BLaER1 (cell line): ENCODE measurements at regions not wholly inside any gene's neighbourhood (a gene's known extent, or its start where the extent isn't known, plus 50 kb on each side); places are given as distances from the start of the nearest gene placed in this dataset.
A peak's percentile ranks its signal among the peaks of the same experiment; 100 is the strongest.

Experiments used
- H3K27ac ChIP-seq: shearing (Covaris generic); formaldehyde crosslinking; 2 replicates; pipeline ENCODE4 v1.8.1; 2022
- H3K27me3 ChIP-seq: shearing (Covaris generic); formaldehyde crosslinking; 2 replicates; pipeline ENCODE4 v1.8.1; 2022
- H3K36me3 ChIP-seq: shearing (Covaris generic); formaldehyde crosslinking; 2 replicates; pipeline ENCODE4 v1.8.1; 2022
- H3K4me1 ChIP-seq: shearing (Covaris generic); formaldehyde crosslinking; 2 replicates; pipeline ENCODE4 v1.8.1; 2022
- H3K4me2 ChIP-seq: shearing (Covaris generic); formaldehyde crosslinking; 2 replicates; pipeline ENCODE4 v1.8.1; 2022
- H3K4me3 ChIP-seq: shearing (Covaris generic); formaldehyde crosslinking; 2 replicates; pipeline ENCODE4 v1.8.1; 2022
- H3K9ac ChIP-seq: shearing (Covaris generic); formaldehyde crosslinking; 2 replicates; pipeline ENCODE4 v1.8.1; 2022
- H3K9me3 ChIP-seq: shearing (Covaris generic); formaldehyde crosslinking; 2 replicates; pipeline ENCODE4 v1.8.1; 2022
- H4K20me1 ChIP-seq: shearing (Covaris generic); formaldehyde crosslinking; 2 replicates; pipeline ENCODE4 v1.8.1; 2022
- Cebpa-rat ChIP-seq: shearing (Covaris generic); IDR thresholded peaks from 2 replicates; pipeline ENCODE4 v1.8.1; 2022

DNA sequence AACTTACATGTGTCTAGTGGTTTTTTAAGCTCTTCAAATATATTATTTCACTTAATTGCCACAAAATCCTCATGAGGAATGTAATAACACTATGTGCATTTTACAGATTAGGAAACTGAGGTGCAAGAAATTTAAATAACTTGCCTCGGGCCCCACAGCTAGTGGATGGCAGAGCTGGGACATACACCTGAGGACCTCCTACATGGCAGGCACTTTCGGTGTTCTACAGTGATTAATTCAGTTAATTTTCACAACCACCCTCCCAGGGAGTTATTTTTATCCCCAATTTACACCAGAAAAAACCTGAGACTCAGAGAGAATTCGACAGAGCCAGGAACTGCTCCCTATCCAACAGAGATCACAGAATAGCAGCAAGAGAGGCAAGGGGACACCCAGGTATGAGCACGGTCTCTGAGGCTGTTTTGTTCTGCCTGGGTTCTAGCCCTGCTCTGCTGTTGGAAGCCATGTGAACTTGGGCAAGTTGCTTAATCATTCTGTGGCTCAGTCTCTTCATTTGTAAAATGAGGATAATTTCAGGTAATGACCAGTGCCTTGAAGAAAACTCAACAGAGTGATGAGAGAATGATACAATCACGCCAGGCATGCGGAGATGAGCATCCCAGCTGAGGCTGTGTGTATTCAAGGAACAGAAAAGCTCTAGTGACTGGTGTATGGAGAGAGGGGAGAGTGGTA lies 82.3 kb downstream of the MYCN start:
- no peaks in the 10 kb centered on the region for H3K36me3 ChIP-seq
- H3K4me2 ChIP-seq: no peak overlapping the region
- H3K27me3 ChIP-seq: no peaks in the 10 kb centered on the region
- H3K4me1 ChIP-seq: 0 out of 2 replicates have a peak, but pooled peaks cover 6% of the 10 kb centered on the region
- no peak overlapping the region for H3K4me3 ChIP-seq
- H4K20me1 ChIP-seq: no peaks in the 10 kb centered on the region
- 0 out of 2 replicates have a peak, but pooled peaks cover under 1% of the 10 kb centered on the region for H3K9me3 ChIP-seq
- H3K27ac ChIP-seq: no peak overlapping the region
- no peak for TF ChIP-seq Cebpa-rat
- no peak overlapping the region for H3K9ac ChIP-seq

DNA sequence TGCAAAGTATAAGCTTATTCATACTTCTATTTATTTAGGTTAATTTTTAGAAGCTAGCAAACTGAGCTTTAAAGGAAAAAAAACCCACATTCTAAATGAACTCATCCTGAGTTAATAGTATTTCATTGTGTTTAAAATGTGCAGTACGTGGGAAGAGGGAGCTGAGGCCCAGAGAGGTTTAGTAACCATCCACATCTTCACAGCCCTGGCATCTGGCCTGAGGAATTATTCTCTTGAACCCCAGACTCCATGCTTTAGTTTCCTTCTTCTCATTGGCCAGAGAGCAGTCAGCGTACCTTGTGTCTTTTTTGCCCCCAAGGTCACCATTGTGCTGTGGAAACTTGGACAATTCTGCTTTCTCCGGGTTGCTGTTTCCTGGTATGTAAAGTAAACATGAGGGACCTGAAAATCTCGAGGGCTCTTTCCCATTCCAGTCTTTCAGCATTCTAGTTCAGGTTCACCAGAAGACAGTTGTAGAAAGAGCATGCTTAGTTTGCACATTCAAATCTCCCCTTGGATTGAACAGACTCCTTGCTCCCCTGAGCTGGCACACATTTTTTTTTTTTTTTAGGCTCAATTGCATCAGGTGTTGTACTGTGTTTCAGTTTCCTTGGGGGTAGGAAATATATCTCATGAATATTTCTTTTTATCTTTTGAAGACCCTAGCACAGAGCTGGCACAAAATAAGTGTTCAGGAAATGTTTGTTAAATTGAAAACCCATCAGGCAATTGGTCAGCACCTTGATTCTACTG lies 81.4 kb downstream of the MYCN start:
- no peak for TF ChIP-seq Cebpa-rat
- Histone ChIP-seq H3K4me1 (0 out of 2 replicates have a peak, but pooled peaks cover 6% of the 10 kb centered on the region), H3K4me3 (no peak overlapping the region), H4K20me1 (no peaks in the 10 kb centered on the region), H3K4me2 (no peak overlapping the region), H3K9me3 (0 out of 2 replicates have a peak, but pooled peaks cover 4% of the 10 kb centered on the region), H3K27me3 (no peaks in the 10 kb centered on the region), H3K36me3 (no peaks in the 10 kb centered on the region), H3K27ac (no peak overlapping the region), H3K9ac (no peak overlapping the region)

DNA sequence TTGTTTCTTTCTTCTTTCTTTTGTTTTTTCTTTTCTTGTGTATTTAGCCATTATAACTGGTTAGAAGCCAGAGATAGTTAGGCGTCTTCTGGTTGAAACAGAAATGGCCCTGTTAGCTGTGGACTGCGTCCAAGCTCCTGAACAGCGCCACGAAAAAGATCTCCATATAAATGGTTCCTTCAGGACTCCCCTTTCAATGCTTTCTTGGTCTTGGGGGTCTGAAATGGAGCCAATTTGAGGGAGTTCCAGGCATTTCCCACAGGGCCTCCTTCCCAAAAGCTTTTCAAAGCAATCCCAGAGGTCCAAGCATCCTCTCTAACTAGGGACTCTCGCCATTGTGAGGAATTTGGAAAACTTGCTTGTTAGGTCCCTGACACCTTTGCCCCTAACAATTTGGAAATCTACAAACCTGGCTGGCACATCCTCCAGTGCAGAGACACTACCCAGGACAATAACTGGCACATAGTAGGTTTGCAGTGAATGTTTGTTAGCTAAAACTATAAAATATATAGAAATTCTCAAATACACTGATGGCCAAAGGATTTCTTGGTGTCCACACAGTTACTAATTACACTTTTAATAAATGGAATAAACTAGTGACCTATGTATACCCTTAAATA lies 80.1 kb downstream of the MYCN start:
- TF ChIP-seq Cebpa-rat: no peak
- H3K36me3 ChIP-seq: no peaks in the 10 kb centered on the region
- 0 out of 2 replicates have a peak, but pooled peaks cover 4% of the 10 kb centered on the region for H3K9me3 ChIP-seq
- H3K27ac ChIP-seq: no peak overlapping the region
- H3K27me3 ChIP-seq: no peaks in the 10 kb centered on the region
- H4K20me1 ChIP-seq: no peaks in the 10 kb centered on the region
- no peak overlapping the region for H3K4me3 ChIP-seq
- no peak overlapping the region for H3K4me2 ChIP-seq
- no peak overlapping the region for H3K9ac ChIP-seq
- 0 out of 2 replicates have a peak, but pooled peaks cover 6% of the 10 kb centered on the region for H3K4me1 ChIP-seq

DNA sequence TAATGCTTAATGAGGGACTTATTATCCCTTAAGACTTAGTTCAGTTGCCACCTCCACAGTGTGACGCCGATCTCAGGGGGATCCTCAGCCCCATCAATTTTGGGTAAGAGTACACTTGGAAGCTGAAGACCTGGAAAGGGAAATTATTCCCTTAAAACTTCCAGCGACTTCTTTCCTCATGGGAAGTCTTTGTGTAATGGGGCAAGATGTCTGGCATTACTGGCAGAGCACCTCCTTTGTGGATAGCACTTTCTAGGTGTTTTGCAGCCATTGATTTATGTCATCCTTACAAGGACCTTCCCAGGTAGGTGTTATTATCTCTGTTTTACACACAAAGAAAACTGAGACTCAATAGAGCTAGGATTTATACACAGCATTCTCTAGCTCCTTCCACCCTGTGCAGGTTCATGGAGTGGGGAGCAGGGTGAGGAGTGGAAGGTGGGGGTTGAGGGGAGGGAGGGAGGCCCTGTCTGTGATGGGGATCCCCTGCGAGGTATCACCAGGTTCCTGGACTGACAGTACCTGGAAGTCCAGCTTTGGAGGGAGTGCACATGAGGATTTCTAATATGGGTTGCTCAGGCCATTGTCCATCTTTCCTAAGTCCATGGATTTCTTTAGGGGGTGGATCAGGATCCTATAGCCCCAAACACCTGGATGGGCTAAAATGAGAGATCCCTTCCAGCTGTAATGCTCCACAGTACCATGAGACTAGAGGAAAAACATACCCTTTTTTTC lies 79.4 kb downstream of the MYCN start:
- Histone ChIP-seq H3K36me3 (no peaks in the 10 kb centered on the region), H3K4me2 (no peak overlapping the region), H4K20me1 (no peaks in the 10 kb centered on the region), H3K4me1 (0 out of 2 replicates have a peak, but pooled peaks cover 6% of the 10 kb centered on the region), H3K27ac (no peak overlapping the region), H3K9ac (no peak overlapping the region), H3K4me3 (no peak overlapping the region), H3K9me3 (0 out of 2 replicates have a peak, but pooled peaks cover 4% of the 10 kb centered on the region), H3K27me3 (no peaks in the 10 kb centered on the region)
- TF ChIP-seq Cebpa-rat: no peak

DNA sequence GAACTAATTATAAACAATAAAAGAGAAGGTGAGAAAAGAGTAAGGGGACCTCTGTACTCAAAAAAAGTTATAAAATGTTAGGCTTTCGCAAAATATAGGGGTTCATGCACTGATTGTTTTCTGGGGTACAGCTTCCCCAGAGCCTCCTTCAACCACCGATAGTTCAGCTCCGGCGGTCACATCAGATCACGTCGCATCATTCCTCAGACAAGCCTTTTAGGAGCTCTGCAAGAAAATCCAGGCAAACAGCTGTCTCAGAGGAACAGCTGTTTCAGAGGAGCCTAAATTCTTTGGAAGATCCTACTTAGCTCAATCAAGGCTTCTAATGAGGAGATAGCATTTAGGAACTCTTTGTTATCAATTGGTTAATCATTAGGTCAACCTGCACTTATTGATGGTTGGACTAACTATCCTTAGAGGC lies 78.7 kb downstream of the MYCN start:
- Histone ChIP-seq H3K4me2 (peak overlapping the region; percentile 21; the same call in 1 of the 2 replicates), H3K27ac (no peak overlapping the region)

DNA sequence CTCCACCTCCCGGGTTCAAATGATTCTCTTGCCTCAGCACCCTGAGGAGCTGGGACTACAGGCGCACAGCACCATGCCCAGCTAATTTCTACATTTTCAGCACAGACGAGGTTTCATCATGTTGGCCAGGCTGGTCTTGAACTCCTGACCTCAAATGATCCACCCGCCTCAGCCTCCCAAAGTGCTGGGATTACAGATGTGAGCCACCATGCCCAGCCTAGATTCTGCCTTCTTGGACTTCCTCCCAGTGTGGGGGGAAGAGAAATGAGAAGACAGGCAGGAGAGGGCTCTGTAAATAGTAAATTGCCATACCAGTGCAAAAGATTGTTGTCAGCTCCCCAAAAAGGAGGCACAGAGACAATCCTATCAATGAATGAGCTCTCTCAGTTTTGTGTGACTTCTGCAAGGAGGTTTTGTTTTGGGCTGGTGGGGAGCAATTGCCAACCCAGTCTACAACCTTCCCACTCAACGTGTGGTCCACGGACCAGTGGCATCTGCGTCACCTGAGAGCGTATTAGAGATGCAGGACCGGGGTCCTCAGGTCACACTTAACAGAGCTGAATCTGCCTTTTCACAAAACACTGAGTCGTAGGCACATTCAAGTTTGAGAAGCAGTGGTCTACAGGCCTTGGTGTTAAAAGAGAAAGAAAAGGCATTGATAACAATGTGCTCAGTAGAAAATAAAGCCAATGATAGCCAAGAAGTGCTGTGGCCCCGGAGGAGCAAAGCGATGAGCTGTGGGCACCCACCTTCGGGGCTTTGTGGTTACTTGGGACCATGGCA lies 78.1 kb downstream of the MYCN start:
- no peaks in the 10 kb centered on the region for H3K27me3 ChIP-seq
- no peak for TF ChIP-seq Cebpa-rat
- no peaks in the 10 kb centered on the region for H3K36me3 ChIP-seq
- H3K9me3 ChIP-seq: 0 out of 2 replicates have a peak, but pooled peaks cover 4% of the 10 kb centered on the region
- peak overlapping the region; percentile 21; the same call in 1 of the 2 replicates for H3K4me2 ChIP-seq
- H3K9ac ChIP-seq: no peak overlapping the region
- H3K4me3 ChIP-seq: no peak overlapping the region
- 0 out of 2 replicates have a peak, but pooled peaks cover 6% of the 10 kb centered on the region for H3K4me1 ChIP-seq
- no peak overlapping the region for H3K27ac ChIP-seq
- no peaks in the 10 kb centered on the region for H4K20me1 ChIP-seq

More for the DNA sequence above, 78.7 kb downstream of the MYCN start:
- H3K9ac ChIP-seq: no peak overlapping the region
- no peaks in the 10 kb centered on the region for H3K36me3 ChIP-seq
- 0 out of 2 replicates have a peak, but pooled peaks cover 6% of the 10 kb centered on the region for H3K4me1 ChIP-seq
- H4K20me1 ChIP-seq: no peaks in the 10 kb centered on the region
- no peak for TF ChIP-seq Cebpa-rat
- no peaks in the 10 kb centered on the region for H3K27me3 ChIP-seq
- H3K9me3 ChIP-seq: 0 out of 2 replicates have a peak, but pooled peaks cover 4% of the 10 kb centered on the region
- H3K4me3 ChIP-seq: no peak overlapping the region

DNA sequence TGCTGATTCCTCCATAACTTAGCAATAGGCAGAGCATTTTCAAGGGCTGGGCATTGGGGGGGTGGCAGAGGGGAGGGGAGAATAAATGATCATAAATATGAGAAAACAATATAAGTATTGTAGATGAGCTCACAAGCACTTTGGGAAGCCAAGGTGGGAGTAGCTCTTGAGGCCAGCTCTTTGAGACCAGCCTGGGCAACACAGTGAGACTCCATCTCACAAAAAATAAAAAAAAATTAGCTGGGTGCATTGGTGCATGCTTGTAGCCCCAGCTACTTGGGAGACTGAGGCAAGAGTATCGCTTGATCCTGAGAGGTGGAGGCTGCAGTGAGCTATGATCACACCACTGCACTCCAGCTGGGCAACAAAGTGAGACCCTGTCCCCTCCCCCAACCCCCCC lies 75.9 kb downstream of the MYCN start:
- TF ChIP-seq Cebpa-rat: no peak
- no peaks in the 10 kb centered on the region for H3K27me3 ChIP-seq
- no peak overlapping the region for H3K4me2 ChIP-seq

DNA sequence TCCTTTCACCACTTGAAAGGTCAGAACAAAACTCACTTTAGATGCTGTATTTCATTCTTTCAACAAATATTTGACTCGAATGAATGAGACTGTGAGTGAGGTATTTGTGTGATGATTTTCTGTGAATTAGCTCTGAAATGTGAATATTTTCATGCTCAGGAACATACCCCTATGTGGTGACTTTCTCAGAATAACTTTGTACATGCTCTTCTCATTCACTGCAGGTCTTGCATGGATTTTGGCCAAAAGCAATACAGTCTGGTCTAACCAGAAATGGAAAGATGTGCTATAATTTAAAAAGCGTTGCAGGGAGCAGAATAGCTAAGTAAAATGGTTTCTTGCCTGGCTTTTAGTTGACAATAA lies 75.5 kb downstream of the MYCN start:
- Histone ChIP-seq H3K27ac (no peak overlapping the region), H3K9ac (no peak overlapping the region), H3K4me3 (no peak overlapping the region), H4K20me1 (no peaks in the 10 kb centered on the region), H3K36me3 (no peaks in the 10 kb centered on the region), H3K9me3 (0 out of 2 replicates have a peak, but pooled peaks cover 4% of the 10 kb centered on the region), H3K4me1 (0 out of 2 replicates have a peak, but pooled peaks cover 6% of the 10 kb centered on the region), H3K27me3 (no peaks in the 10 kb centered on the region), H3K4me2 (no peak overlapping the region)
- no peak for TF ChIP-seq Cebpa-rat

More for the DNA sequence above, 75.9 kb downstream of the MYCN start:
- Histone ChIP-seq H3K27ac (no peak overlapping the region), H3K9ac (no peak overlapping the region), H3K4me1 (0 out of 2 replicates have a peak, but pooled peaks cover 6% of the 10 kb centered on the region), H3K4me3 (no peak overlapping the region), H3K36me3 (no peaks in the 10 kb centered on the region), H4K20me1 (no peaks in the 10 kb centered on the region), H3K9me3 (0 out of 2 replicates have a peak, but pooled peaks cover 4% of the 10 kb centered on the region)
